CD14-positive monocyte (primary cell): ENCODE measurements at regions not wholly inside any gene's neighbourhood (a gene's known extent, or its start where the extent isn't known, plus 50 kb on each side); places are given as distances from the start of the nearest gene placed in this dataset.

Experiments
- DNase-seq, 3 donors: peaks; one replicate each; pipeline ENCODE4 v3.0.0-alpha.2; 2011 to 2022
- H2AFZ ChIP-seq: 2 replicates; pipeline ENCODE4 v1.6.0; 2012; ENCODE audit warnings: mild to moderate bottlenecking, low read depth, low read length, inconsistent platforms; ENCODE audit not compliant: insufficient read depth, poor library complexity, severe bottlenecking
- H3K27ac ChIP-seq, 2 donors: 1 replicate in 1 of 2; 2 replicates in 1 of 2; pipeline ENCODE4 v1.5.1; 2012 to 2013; ENCODE audit warnings: low read length in 2 of 2, control low read depth in 1 of 2, inconsistent platforms in 1 of 2, low read depth in 1 of 2, mild to moderate bottlenecking in 1 of 2
- H3K27me3 ChIP-seq, 2 donors: one replicate each; pipeline versions ENCODE4 v1.6.0 to v1.6.1; 2011 to 2013; ENCODE audit warnings: low read length in 2 of 2; ENCODE audit not compliant: control insufficient read depth in 2 of 2, insufficient read depth in 2 of 2
- H3K36me3 ChIP-seq, 2 donors: replicated peaks in 1 of 2; 1 replicate in 1 of 2; 2 replicates in 1 of 2; pipeline versions ENCODE4 v1.5.1 to v1.6.1; 2012 to 2013; ENCODE audit warnings: low read length in 2 of 2, control low read depth in 1 of 2, inconsistent platforms in 1 of 2, mild to moderate bottlenecking in 1 of 2; ENCODE audit not compliant: insufficient read depth in 2 of 2, control insufficient read depth in 1 of 2
- H3K4me1 ChIP-seq, 2 donors: 1 replicate in 1 of 2; 2 replicates in 1 of 2; pipeline versions ENCODE4 v1.5.1 to v1.6.1; 2012 to 2013; ENCODE audit warnings: low read length in 2 of 2, control low read depth in 1 of 2, inconsistent platforms in 1 of 2, mild to moderate bottlenecking in 1 of 2, moderate library complexity in 1 of 2; ENCODE audit not compliant: insufficient read depth in 2 of 2, control insufficient read depth in 1 of 2
- H3K4me2 ChIP-seq: replicated peaks from 2 replicates; pipeline ENCODE3; 2012; ENCODE audit warnings: low read length, moderate library complexity, mild to moderate bottlenecking; ENCODE audit not compliant: poor library complexity, severe bottlenecking; ENCODE audit errors: extremely low read depth
- H3K4me3 ChIP-seq, 3 experiments: fragments of 200-600 bp in 1 of 3; sonication (generic) in 1 of 3; replicated peaks in 1 of 3; 1 replicate in 2 of 3; 2 replicates in 1 of 3; pipeline ENCODE4 v1.5.1; 2011 to 2013; ENCODE audit warnings: low read length in 3 of 3, mild to moderate bottlenecking in 3 of 3, control low read depth in 2 of 3, low read depth in 2 of 3, inconsistent platforms in 1 of 3, moderate library complexity in 1 of 3
- H3K79me2 ChIP-seq: 2 replicates; pipeline ENCODE4 v1.6.0; 2012; ENCODE audit warnings: mild to moderate bottlenecking, control low read depth, inconsistent platforms, low read length, moderate library complexity; ENCODE audit not compliant: insufficient read depth
- H3K9ac ChIP-seq: 2 replicates; pipeline ENCODE4 v1.6.0; 2017; ENCODE audit warnings: low read length, mild to moderate bottlenecking; ENCODE audit not compliant: insufficient read depth, poor library complexity, severe bottlenecking
- H3K9me3 ChIP-seq, 2 donors: replicated peaks in 1 of 2; 1 replicate in 1 of 2; 2 replicates in 1 of 2; pipeline versions ENCODE4 v1.5.1 to v1.6.1; 2012 to 2013; ENCODE audit warnings: low read length in 2 of 2, control low read depth in 1 of 2; ENCODE audit not compliant: control insufficient read depth in 1 of 2, insufficient read depth in 1 of 2
- H4K20me1 ChIP-seq: 2 replicates; pipeline ENCODE4 v1.6.0; 2012; ENCODE audit warnings: mild to moderate bottlenecking, low read length, control low read depth, moderate library complexity; ENCODE audit not compliant: insufficient read depth
- H3K27ac Mint-ChIP-seq, 7 donors: one replicate each; pipeline ENCODE4 v1.8.0; 2020; ENCODE audit warnings: mild to moderate bottlenecking in 7 of 7, mixed read lengths in 7 of 7, moderate library complexity in 6 of 7, inconsistent platforms in 2 of 7
- H3K27me3 Mint-ChIP-seq, 3 donors: one replicate each; pipeline ENCODE4 v1.8.0; 2021 to 2022; ENCODE audit warnings: low read depth in 3 of 3, mild to moderate bottlenecking in 3 of 3, mixed read lengths in 3 of 3, moderate library complexity in 3 of 3, inconsistent platforms in 1 of 3
- H3K36me3 Mint-ChIP-seq, 2 donors: one replicate each; pipeline ENCODE4 v1.8.0; 2020; ENCODE audit warnings: mixed read lengths in 2 of 2, inconsistent platforms in 1 of 2, mild to moderate bottlenecking in 1 of 2
- H3K4me1 Mint-ChIP-seq: one replicate; pipeline ENCODE4 v1.8.0; 2020; ENCODE audit warnings: mild to moderate bottlenecking, mixed read lengths
- H3K4me3 Mint-ChIP-seq, 2 donors: one replicate each; pipeline ENCODE4 v1.8.0; 2020; ENCODE audit warnings: mild to moderate bottlenecking in 2 of 2, mixed read lengths in 2 of 2, moderate library complexity in 1 of 2
- H3K9me3 Mint-ChIP-seq, 7 donors: one replicate each; pipeline ENCODE4 v1.8.0; 2020 to 2022; ENCODE audit warnings: mixed read lengths in 7 of 7, mild to moderate bottlenecking in 6 of 7, moderate library complexity in 6 of 7, inconsistent platforms in 2 of 7
- WGBS: methylation state at CpG from one replicate; pipeline ENCODE4 v1.1.5; 2013; ENCODE audit warnings: missing lambda C conversion rate; ENCODE audit not compliant: insufficient coverage; 5-methylcytosine and 5-hydroxymethylcytosine counted together
- intact Hi-C, 2 donors: fragments of 100-400 bp; cut with micrococcal nuclease; formaldehyde crosslinking; loops; one replicate each; pipeline versions ENCODE4 v1.15.0 to v1.15.1; 2023
- TF ChIP-seq, protein P1 (sequence below): fragments of 200-600 bp; IDR thresholded peaks from one replicate; pipeline ENCODE4 v1.8.0; 2022; ENCODE audit warnings: antibody characterized with exemption, mild to moderate bottlenecking

- intact Hi-C loops = no loop called here
- no peak for DNase-seq
- no peaks in the 10 kb centered on the region for H3K4me1 ChIP-seq
- Mint-ChIP-seq H3K4me1 (no peaks in the 10 kb centered on the region), H3K27ac (no peak overlapping the region), H3K27me3 (no peaks in the 10 kb centered on the region), H3K9me3 (no peaks in the 10 kb centered on the region), H3K36me3 (no peaks in the 10 kb centered on the region), H3K4me3 (no peak overlapping the region)
- H2AFZ ChIP-seq = no peak overlapping the region
- no peak overlapping the region for H3K4me3 ChIP-seq
- H3K36me3 ChIP-seq = no peaks in the 10 kb centered on the region
- no peaks in the 10 kb centered on the region for H3K27me3 ChIP-seq
- no peak overlapping the region for H3K4me2 ChIP-seq
- H3K79me2 ChIP-seq = no peaks in the 10 kb centered on the region
- H3K9ac ChIP-seq = no peak overlapping the region
- H3K27ac ChIP-seq = no peak overlapping the region
- H4K20me1 ChIP-seq = no peaks in the 10 kb centered on the region
- TF ChIP-seq, protein P1, sequence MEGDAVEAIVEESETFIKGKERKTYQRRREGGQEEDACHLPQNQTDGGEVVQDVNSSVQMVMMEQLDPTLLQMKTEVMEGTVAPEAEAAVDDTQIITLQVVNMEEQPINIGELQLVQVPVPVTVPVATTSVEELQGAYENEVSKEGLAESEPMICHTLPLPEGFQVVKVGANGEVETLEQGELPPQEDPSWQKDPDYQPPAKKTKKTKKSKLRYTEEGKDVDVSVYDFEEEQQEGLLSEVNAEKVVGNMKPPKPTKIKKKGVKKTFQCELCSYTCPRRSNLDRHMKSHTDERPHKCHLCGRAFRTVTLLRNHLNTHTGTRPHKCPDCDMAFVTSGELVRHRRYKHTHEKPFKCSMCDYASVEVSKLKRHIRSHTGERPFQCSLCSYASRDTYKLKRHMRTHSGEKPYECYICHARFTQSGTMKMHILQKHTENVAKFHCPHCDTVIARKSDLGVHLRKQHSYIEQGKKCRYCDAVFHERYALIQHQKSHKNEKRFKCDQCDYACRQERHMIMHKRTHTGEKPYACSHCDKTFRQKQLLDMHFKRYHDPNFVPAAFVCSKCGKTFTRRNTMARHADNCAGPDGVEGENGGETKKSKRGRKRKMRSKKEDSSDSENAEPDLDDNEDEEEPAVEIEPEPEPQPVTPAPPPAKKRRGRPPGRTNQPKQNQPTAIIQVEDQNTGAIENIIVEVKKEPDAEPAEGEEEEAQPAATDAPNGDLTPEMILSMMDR = no peak
- H3K9me3 ChIP-seq = peaks cover 0 to 4% of the 10 kb centered on the region in 2 donors
Observed at GRCh38 chrX:125742811-125743210, 423.1 kb downstream of the TEX13C start.

DNA sequence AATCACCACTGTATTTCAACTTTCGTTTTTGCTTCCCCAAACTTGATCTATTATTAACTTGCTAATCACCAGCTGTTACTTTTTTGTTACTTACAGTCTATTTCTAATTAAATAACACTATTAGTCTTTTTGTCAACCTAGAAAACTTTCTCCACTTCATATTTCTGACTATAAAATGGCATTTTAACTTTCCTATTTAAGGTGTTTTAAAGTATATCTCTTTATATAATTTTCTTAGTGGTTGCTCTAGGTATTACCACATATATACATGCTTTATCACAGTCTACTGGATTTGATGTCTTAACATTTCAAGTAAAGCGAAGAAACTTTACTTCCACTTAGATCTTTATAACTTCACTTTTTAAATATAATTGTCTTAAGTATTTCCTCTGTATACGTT lies 421.2 kb downstream of the DCAF12L2 start:
- H3K36me3 Mint-ChIP-seq = no peaks in the 10 kb centered on the region
- H3K4me3 ChIP-seq = no peak overlapping the region
- TF ChIP-seq, protein P1 = no peak
- H2AFZ ChIP-seq = no peak overlapping the region
- H3K79me2 ChIP-seq = no peaks in the 10 kb centered on the region
- H4K20me1 ChIP-seq = no peaks in the 10 kb centered on the region
- H3K27me3 ChIP-seq = no peaks in the 10 kb centered on the region
- no peaks in the 10 kb centered on the region for H3K36me3 ChIP-seq
- H3K9me3 Mint-ChIP-seq = peaks cover 0 to 2% (median 0%) of the 10 kb centered on the region in 7 donors
- no peak for DNase-seq
- H3K27ac ChIP-seq = no peak overlapping the region
- no peak overlapping the region for H3K4me2 ChIP-seq
- no peak overlapping the region for H3K27ac Mint-ChIP-seq
- intact Hi-C loops = no loop called here
- no peaks in the 10 kb centered on the region for H3K4me1 ChIP-seq
- no CpG with 5 or more reads among the region's 3 CpGs for WGBS
- H3K4me3 Mint-ChIP-seq = no peak overlapping the region
- H3K4me1 Mint-ChIP-seq = no peaks in the 10 kb centered on the region
- H3K9ac ChIP-seq = no peak overlapping the region
- H3K9me3 ChIP-seq = peaks cover 0 to 4% of the 10 kb centered on the region in 2 donors
- no peaks in the 10 kb centered on the region for H3K27me3 Mint-ChIP-seq
